Femur (tissue), 1 donor: ENCODE measurements at regions not wholly inside any gene's neighbourhood (a gene's known extent, or its start where the extent isn't known, plus 50 kb on each side); places are given as distances from the start of the nearest gene placed in this dataset.
"Not testable (repeated sequence)": the region's sequence is repeated elsewhere in the genome, so short reads cannot be mapped to it uniquely, and the experiment has no call there.

Source experiments
- DNase-seq: peaks from one replicate; pipeline ENCODE4 v3.0.0-alpha.2; 2017

- DNase-seq, result no peak
These were observed 74.0 kb downstream of the MAB21L3 start for GRCh38 chr1:116185161-116185701.

- no peak for DNase-seq
These were observed 78.3 kb downstream of the MAB21L3 start for GRCh38 chr1:116189481-116189880.

- no peak for DNase-seq
These were observed 80.1 kb downstream of the MAB21L3 start for GRCh38 chr1:116191294-116191693.

DNA sequence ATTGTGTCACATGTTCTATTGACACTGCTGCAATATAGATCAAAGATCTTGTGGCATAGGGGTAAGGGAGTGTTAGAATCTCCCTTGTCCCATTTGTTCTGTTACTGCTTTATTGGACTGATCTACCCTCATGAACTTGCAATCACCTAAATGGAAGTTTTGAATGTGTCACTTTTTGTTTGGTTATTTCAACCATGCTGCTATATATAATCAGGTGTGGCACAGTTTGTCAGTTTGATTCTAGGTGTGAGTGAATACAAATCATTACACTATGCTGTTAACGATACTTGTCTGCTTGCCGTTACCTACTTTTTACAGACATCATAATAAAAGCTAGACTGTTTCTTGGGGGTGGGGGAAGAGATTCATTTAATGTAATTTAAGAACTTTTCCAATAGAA lies 82.6 kb downstream of the MAB21L3 start:
- no peak for DNase-seq

GRCh38 chr1:116194568-116194967 lies 83.4 kb downstream of the MAB21L3 start:
- DNase-seq, result no peak

GRCh38 chr1:116195077-116195868 lies 84.1 kb downstream of the MAB21L3 start:
- DNase-seq, result no peak

- not testable (repeated sequence) for DNase-seq
These were observed 89.1 kb downstream of the MAB21L3 start for GRCh38 chr1:116200343-116200742.

GRCh38 chr1:116201911-116202310 lies 90.7 kb downstream of the MAB21L3 start:
- no peak for DNase-seq

DNA sequence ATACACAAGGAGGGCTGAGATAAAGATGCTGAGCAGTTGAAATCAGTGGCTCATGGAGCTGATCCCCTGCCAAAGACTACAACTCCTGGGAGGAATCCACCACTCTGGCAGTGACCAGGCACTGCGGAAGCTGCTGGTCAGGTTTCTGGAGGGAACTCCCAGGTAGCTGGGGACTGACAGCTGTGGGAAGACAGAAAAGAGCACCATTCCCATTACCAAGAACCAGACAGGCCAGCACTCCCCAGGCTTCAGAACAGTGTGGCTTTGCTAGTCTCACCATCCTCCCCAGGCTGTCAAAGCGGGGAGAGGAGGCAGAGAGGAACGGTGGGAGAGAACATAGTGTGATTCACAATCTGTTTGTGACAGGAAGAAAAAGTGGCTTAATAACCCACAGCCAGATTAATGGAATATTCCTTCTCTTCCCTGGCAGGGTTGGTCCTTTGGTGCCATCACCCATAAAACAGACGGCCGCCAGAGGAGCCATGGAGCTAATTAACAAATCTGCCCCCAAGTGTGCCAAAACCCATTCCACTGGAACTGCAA lies 92.1 kb downstream of the MAB21L3 start:
- DNase-seq, result no peak

DNA sequence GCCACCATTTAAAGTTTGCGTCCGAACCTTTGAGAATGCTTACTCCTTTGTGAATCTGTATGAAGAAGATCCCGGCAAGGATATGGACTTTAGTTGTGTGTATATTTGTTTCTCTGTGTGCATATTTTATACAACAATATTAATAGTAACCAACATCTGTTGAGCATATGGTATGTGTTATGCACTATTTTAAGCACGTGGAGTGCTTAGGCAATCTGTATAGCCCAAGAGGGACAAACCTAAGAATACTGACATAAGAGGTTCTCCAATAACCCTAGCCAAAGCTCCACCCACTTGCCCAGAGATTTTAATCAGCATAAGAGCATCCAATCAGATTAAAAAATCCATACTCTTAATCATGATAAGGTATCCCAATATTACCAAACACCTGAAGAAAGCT lies 92.7 kb downstream of the MAB21L3 start:
- no peak for DNase-seq

- DNase-seq, result no peak
These were observed 94.9 kb downstream of the MAB21L3 start for GRCh38 chr1:116205941-116206679.

GRCh38 chr1:116207126-116207735 lies 96.0 kb downstream of the MAB21L3 start:
- no peak for DNase-seq

GRCh38 chr1:116208136-116208535 lies 96.9 kb downstream of the MAB21L3 start:
- DNase-seq, result no peak

GRCh38 chr1:116211294-116211693 lies 100.1 kb downstream of the MAB21L3 start:
- no peak for DNase-seq

GRCh38 chr1:116218922-116219321 lies 107.7 kb downstream of the MAB21L3 start:
- no peak for DNase-seq

GRCh38 chr1:116219651-116220434 lies 108.6 kb downstream of the MAB21L3 start:
- no peak for DNase-seq

- no peak for DNase-seq
These were observed 112.9 kb downstream of the MAB21L3 start for GRCh38 chr1:116224111-116224510.

DNA sequence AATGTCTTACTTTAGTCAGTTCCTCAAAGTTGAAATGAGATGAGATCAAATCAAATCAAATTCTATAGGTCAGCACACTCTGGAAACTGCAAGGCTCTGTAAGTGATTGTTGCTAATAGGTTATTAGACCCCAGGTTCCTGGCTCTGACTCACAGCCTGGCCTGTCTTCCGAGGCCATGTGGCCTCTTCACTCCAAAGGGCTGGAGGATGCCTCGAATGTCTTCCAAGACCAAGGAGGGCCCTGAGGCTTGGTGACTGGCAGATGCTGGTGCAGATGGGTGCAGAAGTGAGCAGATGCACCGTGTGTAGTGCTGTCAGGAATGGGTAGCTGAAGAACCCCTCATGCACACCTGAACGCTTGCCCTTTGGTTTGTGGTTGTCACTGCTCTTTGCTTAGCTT lies 113.4 kb downstream of the MAB21L3 start:
- no peak for DNase-seq

DNA sequence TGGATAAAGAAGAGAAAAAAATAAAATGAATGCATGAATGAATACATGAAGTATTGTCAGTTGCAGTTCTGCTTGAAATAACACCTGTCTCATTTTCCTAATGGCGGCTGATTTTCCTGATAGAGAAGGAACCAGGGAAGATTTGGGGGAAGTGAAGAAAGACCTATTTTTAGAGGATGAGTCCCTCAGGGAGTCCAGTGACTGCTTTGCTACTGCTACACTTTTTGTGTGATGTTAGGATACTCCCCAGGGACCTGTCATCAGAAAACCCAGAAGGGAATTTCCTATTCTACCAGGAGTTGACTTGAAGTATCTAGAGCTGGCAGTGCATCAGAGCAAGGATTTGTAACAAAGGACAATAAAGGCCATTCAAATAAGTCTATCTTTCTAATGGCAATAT lies 114.8 kb downstream of the MAB21L3 start:
- DNase-seq, result no peak

GRCh38 chr1:116228511-116228910 lies 117.3 kb downstream of the MAB21L3 start:
- DNase-seq, result no peak

DNA sequence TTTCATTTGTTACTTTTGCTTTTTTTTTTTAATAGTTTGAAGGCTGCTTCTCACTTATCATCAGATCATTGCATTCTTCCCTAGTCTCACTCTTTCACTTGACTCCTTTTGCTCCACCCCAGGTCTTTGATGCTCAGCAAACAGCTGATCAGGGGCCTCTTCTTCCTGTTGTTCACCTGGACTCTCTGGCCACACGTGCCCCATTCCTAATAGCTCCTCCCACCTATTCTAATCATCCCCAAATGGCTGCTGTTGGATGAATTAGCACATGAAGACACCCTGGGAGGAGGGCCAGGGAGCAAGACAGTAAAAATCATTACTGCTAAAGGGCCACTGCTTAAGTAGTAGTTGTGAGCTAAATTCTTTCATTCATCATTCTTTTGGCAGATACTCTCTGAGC lies 119.5 kb downstream of the MAB21L3 start:
- DNase-seq, result no peak

DNA sequence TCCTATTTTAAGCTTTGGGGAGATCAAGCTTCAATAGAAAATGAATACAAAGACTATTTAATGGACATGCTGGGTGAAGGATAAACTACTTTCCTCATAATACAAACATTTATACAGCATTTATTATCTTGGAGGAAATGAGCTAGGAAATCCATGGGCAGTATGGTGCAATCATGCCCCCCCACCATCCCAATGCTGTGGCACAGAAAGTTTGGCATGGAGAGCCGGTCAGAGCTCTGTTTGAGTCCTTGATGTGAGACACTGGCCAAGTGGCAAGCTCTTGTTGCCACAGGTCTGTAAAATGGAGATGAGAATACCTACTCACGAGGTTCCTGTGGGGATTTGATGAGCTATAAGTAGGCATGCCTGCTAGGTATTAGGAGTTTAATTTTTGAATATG lies 120.6 kb downstream of the MAB21L3 start:
- DNase-seq, result no peak
